Loucy (cell line): ENCODE measurements at regions not wholly inside any gene's neighbourhood (a gene's known extent, or its start where the extent isn't known, plus 50 kb on each side); places are given as distances from the start of the nearest gene placed in this dataset.

Source experiments
- EZH2phosphoT487 ChIP-seq: fragments of 200-600 bp; IDR thresholded peaks from 2 replicates; pipeline ENCODE4 v1.6.1; 2018; ENCODE audit warnings: antibody characterized with exemption, mild to moderate bottlenecking, moderate library complexity, borderline replicate concordance
- TF ChIP-seq, protein P1 (sequence below): fragments of 200-600 bp; sonication (generic); conservative IDR thresholded peaks from 2 replicates; pipeline ENCODE4 v1.5.1; 2014; ENCODE audit warnings: mild to moderate bottlenecking, antibody characterized with exemption, low read length

DNA sequence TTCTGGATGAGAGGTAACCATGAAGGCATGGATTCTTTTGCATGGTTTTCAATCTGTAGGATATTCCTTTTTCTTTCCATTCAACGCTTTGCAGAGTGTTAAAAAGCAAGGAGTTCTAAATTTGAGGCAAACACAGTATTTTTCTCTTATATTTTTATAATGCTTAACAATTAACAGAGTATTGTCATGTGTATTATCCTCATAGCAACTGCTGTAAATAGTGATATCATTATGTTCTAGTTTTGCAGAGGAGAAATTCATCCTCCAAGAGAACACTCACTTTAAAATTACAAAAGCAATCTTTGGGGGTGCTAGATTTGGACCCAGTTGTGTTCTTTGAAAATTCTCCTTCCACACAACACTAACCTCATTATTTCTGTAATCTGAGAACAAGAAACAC lies 58.7 kb downstream of the RDH14 start:
- TF ChIP-seq, protein P1, sequence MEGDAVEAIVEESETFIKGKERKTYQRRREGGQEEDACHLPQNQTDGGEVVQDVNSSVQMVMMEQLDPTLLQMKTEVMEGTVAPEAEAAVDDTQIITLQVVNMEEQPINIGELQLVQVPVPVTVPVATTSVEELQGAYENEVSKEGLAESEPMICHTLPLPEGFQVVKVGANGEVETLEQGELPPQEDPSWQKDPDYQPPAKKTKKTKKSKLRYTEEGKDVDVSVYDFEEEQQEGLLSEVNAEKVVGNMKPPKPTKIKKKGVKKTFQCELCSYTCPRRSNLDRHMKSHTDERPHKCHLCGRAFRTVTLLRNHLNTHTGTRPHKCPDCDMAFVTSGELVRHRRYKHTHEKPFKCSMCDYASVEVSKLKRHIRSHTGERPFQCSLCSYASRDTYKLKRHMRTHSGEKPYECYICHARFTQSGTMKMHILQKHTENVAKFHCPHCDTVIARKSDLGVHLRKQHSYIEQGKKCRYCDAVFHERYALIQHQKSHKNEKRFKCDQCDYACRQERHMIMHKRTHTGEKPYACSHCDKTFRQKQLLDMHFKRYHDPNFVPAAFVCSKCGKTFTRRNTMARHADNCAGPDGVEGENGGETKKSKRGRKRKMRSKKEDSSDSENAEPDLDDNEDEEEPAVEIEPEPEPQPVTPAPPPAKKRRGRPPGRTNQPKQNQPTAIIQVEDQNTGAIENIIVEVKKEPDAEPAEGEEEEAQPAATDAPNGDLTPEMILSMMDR: no peak
- TF ChIP-seq EZH2phosphoT487: no peak
